ENCODE measurements at regions not wholly inside any gene's neighbourhood (a gene's known extent, or its start where the extent isn't known, plus 50 kb on each side); places are given as distances from the start of the nearest gene placed in this dataset.

DNA sequence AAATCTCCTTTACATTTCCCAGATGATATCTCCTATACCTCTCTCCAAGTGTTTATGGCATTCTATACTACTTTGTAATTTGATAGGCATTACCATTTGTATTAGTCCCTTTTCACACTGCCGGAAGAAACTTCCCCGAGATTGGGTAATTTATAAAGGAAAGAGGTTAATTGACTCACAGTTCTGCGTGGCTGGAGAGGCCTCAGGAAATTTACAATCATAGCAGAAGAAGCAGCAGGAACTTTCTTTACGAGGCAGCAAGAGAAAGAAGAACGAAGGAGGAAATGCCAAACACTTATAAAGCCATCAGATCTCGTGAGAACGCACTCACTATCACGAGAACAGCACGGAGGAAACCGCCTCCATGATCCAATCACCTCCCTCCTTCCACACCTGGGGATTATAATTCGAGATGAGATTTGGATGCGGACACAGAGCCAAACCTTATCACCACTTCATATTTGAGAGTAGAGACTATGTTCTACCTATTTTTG is 1194.6 kb downstream of the SORCS1 start:
- no peak for DNase-seq

DNA sequence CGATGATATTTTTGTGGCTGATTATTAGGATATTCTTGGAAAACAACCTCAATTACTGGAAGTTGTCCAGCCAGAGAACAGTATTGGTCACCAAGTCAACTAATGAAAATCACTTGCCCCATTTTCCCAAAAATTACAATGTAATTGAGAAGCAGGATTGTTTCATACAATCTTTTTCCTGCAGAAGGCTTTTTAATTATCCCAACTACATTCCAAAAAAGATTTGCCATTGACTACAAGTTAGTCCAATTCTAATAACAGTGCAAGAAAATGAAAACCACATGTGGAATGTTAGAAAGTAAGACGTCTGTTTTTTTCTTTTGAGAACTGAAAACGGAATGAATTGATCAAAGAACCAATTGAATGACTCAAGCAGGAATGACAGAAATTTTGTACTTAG is 1195.8 kb downstream of the SORCS1 start:
- DNase-seq = no peak

- DNase-seq = no peak
Measured at GRCh38 chr10:105967256-105967655, 1197.2 kb downstream of the SORCS1 start.

GRCh38 chr10:105965141-105965540 is 1199.4 kb downstream of the SORCS1 start:
- DNase-seq = no peak

DNA sequence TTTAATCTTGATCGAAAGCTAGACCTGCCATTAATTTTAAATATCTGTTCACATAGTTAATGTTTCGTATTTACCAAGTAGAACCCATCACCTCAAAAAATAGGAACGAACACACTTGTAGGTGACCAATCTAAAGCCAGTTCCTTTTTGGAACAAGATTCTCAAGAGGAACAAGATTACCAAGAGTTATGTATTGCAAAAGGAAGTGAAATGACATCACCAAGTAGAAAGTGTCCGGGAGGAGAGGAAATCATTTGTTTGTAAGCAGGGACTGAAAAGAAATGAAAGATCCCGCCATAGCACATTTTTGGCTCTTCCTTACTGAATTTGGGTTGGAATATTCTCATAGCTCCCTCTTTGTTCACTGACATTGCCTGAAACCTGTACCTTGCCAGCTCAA is 1200.5 kb downstream of the SORCS1 start:
- DNase-seq = no peak

- DNase-seq = no peak
Measured at GRCh38 chr10:105963334-105963884, 1201.1 kb downstream of the SORCS1 start.

GRCh38 chr10:105956550-105956949 is 1208.0 kb downstream of the SORCS1 start:
- DNase-seq = no peak

- DNase-seq = no peak
Measured at GRCh38 chr10:105953861-105954260, 1210.6 kb downstream of the SORCS1 start.

- DNase-seq = no peak
Measured at GRCh38 chr10:105953056-105953455, 1211.5 kb downstream of the SORCS1 start.

GRCh38 chr10:105952153-105952552 is 1212.4 kb downstream of the SORCS1 start:
- no peak for DNase-seq

- peak; percentile 27 for DNase-seq
Measured at GRCh38 chr10:105950410-105950809, 1214.1 kb downstream of the SORCS1 start.

DNA sequence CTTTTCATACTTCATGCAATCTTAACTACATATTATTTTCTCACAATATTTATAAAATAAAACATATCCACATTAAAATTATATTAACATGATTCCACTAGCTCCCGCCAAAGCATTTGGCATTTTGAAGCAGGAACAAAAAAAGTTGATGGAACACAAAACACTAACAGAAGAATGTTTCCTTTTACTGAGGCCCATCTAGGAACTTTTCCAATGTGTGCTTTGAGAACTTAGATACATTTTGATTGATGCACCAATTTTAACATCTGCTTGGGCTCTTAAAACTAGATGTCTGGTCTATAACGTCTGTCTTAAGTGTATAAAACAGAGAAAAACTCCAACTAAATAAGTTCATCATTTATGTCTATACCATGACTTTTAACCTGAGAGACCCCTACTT is 1214.8 kb downstream of the SORCS1 start:
- no peak for DNase-seq

GRCh38 chr10:105925045-105925785 is 1239.3 kb downstream of the SORCS1 start:
- no peak for DNase-seq

GRCh38 chr10:105921348-105921747 is 1243.2 kb downstream of the SORCS1 start:
- DNase-seq = no peak

- DNase-seq = no peak
Measured at GRCh38 chr10:105914432-105914831, 1250.1 kb downstream of the SORCS1 start.

DNA sequence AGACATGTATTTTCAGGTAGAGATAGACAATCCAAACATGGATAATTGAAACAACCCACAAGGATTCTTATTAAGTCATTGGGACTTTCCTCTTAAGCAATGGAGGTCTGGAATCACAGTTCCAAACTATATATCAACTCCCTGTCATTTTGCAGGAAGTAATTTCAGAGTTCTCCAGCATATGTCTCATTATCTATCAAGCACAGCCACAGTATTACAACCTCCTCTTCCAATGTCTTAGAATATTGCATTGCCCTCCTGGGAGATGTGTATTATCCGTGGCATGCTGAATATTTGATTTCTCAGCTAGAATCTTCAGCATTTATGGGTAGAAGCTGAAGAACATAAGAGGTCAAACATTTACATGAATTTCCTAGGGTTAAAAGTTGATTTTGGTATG is 1255.8 kb downstream of the SORCS1 start:
- no peak for DNase-seq

DNA sequence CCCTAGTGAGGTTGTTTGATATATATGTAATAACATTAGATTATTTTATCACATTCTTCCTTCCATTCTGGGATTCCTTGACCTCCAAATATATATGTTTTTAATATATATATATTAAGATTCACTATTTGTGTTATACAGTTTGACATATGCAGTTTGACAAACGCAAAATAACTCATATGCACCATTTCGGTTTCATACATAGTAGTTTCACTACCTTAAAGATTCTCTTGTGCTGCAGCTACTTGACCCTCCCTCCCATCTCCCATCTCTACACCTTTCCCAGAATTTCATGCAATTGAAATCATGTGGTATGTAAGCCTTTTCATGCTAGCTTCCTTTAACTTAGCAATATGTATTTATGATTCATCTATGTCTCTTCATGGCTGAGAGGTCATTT is 1244.4 kb downstream of the SORCS3 start:
- no peak for DNase-seq

DNA sequence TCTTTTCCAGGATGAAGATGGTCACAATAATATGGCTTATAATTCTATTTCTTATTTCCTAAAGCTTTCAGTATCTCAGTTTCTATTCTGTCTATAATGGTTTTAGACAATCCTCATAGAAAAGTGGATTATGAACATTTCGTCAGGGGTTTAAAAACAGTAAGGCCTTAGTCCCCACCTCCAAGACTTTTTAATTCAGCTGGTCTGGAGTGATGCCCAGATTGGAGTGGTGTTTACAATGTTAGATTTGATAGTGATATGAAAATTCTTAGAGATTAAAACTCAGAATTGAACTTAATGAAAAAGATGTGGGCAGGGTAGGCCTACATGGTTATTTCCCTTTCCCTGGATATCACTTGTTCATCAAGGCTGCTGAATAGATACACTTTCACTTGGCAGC is 1238.3 kb downstream of the SORCS3 start:
- DNase-seq = no peak

GRCh38 chr10:105875050-105875449 is 1234.0 kb downstream of the SORCS3 start:
- DNase-seq = no peak

DNA sequence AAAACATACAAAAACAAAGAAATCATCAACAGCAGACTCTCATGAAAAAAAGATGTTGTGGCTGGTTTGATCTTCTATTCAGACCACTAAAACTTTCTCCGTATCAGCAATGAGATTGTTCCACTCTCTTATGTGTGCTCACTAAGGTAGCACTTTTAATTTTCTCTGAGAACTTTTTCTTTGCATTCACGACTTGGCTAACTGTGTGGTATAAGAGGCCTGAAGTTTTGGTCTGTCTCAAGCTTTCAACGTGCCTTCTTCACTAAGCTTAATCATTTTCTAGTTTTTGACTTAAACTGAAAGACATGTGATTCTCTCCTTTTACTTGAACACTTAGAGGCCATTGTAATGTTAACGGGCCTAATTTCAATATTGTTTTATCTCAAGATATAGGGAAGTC is 1231.6 kb downstream of the SORCS3 start:
- DNase-seq = no peak

GRCh38 chr10:105868935-105869334 is 1227.8 kb downstream of the SORCS3 start:
- DNase-seq = no peak

- DNase-seq = no peak
Measured at GRCh38 chr10:105864854-105865253, 1223.8 kb downstream of the SORCS3 start.

DNA sequence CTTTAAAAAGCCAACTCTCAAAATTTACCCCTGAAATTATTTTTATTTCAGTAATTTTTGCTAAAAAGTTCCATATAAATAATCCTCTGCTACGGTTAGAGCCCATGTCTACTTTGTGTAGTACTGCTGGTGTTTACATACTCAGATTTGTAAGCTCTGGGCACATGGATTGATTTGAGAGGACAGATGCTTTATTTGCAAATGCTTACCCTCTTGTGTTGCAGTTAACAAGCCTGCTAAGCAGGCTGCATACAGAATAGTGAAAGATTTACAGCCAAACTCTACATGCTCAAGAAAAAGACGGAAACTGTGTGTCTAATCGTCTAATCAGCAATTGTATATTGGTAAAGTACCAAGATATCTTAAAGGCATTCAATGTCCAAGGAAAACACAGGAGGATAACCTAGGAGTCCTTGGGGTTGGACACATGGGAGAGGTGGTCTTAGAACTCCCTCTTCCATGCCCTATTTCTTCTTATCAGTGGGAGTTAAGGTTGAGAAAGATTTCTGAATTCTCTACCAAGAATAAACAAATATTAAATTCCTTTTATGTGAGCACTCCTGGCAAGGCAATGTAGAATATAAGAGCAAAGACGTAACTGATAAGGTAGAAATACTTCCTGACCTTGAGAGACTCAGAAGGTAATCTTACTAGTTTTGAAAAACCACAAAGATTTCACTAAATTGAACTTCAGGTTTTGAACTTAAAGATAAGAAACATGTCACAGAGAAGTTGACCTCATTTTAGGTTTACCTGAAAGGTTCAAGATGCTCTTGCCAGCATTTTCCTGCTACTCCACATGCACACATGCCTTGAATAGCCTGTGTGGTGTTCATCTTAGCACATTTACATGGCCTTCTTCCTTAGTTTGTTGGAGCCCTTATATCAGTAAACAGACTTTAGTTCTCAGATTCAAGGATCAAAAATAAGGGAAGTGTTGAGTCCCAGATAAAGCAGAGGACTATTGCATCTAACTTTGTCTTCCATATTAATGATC is 1216.5 kb downstream of the SORCS3 start:
- no peak for DNase-seq

- DNase-seq = no peak
Measured at GRCh38 chr10:105855791-105856190, 1214.7 kb downstream of the SORCS3 start.

All from activated CD4-positive, alpha-beta T cell treated with anti-CD3 and anti-CD28 coated beads, Interleukin-2, amount 50 U/mL, for 16 hours (primary cell).